NB4 (cell line): ENCODE measurements at regions not wholly inside any gene's neighbourhood (a gene's known extent, or its start where the extent isn't known, plus 50 kb on each side); places are given as distances from the start of the nearest gene placed in this dataset.

Experiments
- CTCF ChIP-seq: IDR thresholded peaks from one replicate; pipeline ENCODE4 v1.5.1; 2012; ENCODE audit warnings: low read depth, low read length
- MAX ChIP-seq: IDR thresholded peaks from 2 replicates; pipeline ENCODE4 v1.6.1; 2011; ENCODE audit warnings: low read depth, low read length
- MYC ChIP-seq: IDR thresholded peaks from 2 replicates; pipeline ENCODE4 v1.6.1; 2011; ENCODE audit warnings: low read depth, low read length
- POLR2A ChIP-seq: IDR thresholded peaks from 2 replicates; pipeline ENCODE4 v1.6.1; 2011; ENCODE audit warnings: mild to moderate bottlenecking; ENCODE audit not compliant: insufficient read length; ENCODE audit errors: extremely low read depth

- TF ChIP-seq CTCF (no peak), MAX (no peak), POLR2A (no peak), MYC (no peak)
These were observed 235.3 kb upstream of the MKI67 start for GRCh38 chr10:128361487-128361886.
